MM.1S (cell line): ENCODE measurements at regions not wholly inside any gene's neighbourhood (a gene's known extent, or its start where the extent isn't known, plus 50 kb on each side); places are given as distances from the start of the nearest gene placed in this dataset.

Experiments used
- CTCF ChIP-seq: fragments of 300-600 bp; sonication (generic); IDR thresholded peaks from 2 replicates; pipeline ENCODE4 v1.5.1; 2016; ENCODE audit warnings: antibody characterized with exemption, low read length, mixed read lengths
- EZH2phosphoT487 ChIP-seq: fragments of 300-600 bp; sonication (generic); IDR thresholded peaks from 2 replicates; pipeline ENCODE4 v1.6.1; 2018; ENCODE audit warnings: antibody characterized with exemption, low read length

- TF ChIP-seq CTCF (no peak), EZH2phosphoT487 (no peak)
Observed at GRCh38 chr6:154617175-154617574, 106.7 kb upstream of the CNKSR3 start.
